Adipocyte (in vitro differentiated cells): ENCODE measurements at regions not wholly inside any gene's neighbourhood (a gene's known extent, or its start where the extent isn't known, plus 50 kb on each side); places are given as distances from the start of the nearest gene placed in this dataset.

Experiments used
- DNase-seq: peaks from one replicate; pipeline ENCODE4 v3.0.0-alpha.2; 2015; ENCODE audit warnings: low read depth
- H3K27me3 ChIP-seq: replicated peaks from 2 replicates; pipeline ENCODE4 v1.7.0; 2013; ENCODE audit warnings: mild to moderate bottlenecking, low read length, moderate library complexity; ENCODE audit not compliant: control insufficient read depth, insufficient read depth
- H3K36me3 ChIP-seq: 2 replicates; pipeline ENCODE4 v1.7.0; 2013; ENCODE audit warnings: low read length, mild to moderate bottlenecking, moderate library complexity; ENCODE audit not compliant: control insufficient read depth, insufficient read depth, severe bottlenecking
- H3K4me1 ChIP-seq: 2 replicates; pipeline ENCODE4 v1.7.0; 2013; ENCODE audit warnings: mild to moderate bottlenecking, low read length, moderate library complexity; ENCODE audit not compliant: control insufficient read depth, insufficient read depth
- H3K4me3 ChIP-seq: 2 replicates; pipeline ENCODE4 v1.7.0; 2013; ENCODE audit warnings: mild to moderate bottlenecking, low read length, moderate library complexity
- H3K9ac ChIP-seq: 2 replicates; pipeline ENCODE4 v1.7.0; 2013; ENCODE audit warnings: mild to moderate bottlenecking, low read length, moderate library complexity
- H3K9me3 ChIP-seq: 2 replicates; pipeline ENCODE4 v1.7.0; 2013; ENCODE audit warnings: mild to moderate bottlenecking, low read length, moderate library complexity; ENCODE audit not compliant: control insufficient read depth

GRCh38 chr2:74779265-74779558, 54.7 kb upstream of the HK2 start:
- no peak for DNase-seq
- Histone ChIP-seq H3K9ac (no peak overlapping the region), H3K27me3 (no peaks in the 10 kb centered on the region), H3K36me3 (no peaks in the 10 kb centered on the region), H3K9me3 (no peaks in the 10 kb centered on the region), H3K4me1 (peaks cover 4% of the 10 kb centered on the region), H3K4me3 (no peak overlapping the region)

GRCh38 chr2:74779587-74780135, 54.3 kb upstream of the HK2 start:
- Histone ChIP-seq H3K36me3 (no peaks in the 10 kb centered on the region), H3K9me3 (no peaks in the 10 kb centered on the region), H3K9ac (no peak overlapping the region), H3K27me3 (no peaks in the 10 kb centered on the region), H3K4me1 (peaks cover 4% of the 10 kb centered on the region), H3K4me3 (no peak overlapping the region)
- DNase-seq: no peak
